ENCODE measurements at regions not wholly inside any gene's neighbourhood (a gene's known extent, or its start where the extent isn't known, plus 50 kb on each side); places are given as distances from the start of the nearest gene placed in this dataset.
A peak's percentile ranks its signal among the peaks of the same experiment; 100 is the strongest.

- DNase-seq (no peak), ATAC-seq (no peak)
- Histone ChIP-seq H3K4me1 (no peaks in the 10 kb centered on the region), H3K27me3 (no peaks in the 10 kb centered on the region), H3K9me3 (no peaks in the 10 kb centered on the region), H3K36me3 (no peaks in the 10 kb centered on the region), H3K4me3 (no peak overlapping the region), H3K27ac (no peak overlapping the region)
- intact Hi-C loops (cut with DNase I): no loop called here
- TF ChIP-seq, protein P1, sequence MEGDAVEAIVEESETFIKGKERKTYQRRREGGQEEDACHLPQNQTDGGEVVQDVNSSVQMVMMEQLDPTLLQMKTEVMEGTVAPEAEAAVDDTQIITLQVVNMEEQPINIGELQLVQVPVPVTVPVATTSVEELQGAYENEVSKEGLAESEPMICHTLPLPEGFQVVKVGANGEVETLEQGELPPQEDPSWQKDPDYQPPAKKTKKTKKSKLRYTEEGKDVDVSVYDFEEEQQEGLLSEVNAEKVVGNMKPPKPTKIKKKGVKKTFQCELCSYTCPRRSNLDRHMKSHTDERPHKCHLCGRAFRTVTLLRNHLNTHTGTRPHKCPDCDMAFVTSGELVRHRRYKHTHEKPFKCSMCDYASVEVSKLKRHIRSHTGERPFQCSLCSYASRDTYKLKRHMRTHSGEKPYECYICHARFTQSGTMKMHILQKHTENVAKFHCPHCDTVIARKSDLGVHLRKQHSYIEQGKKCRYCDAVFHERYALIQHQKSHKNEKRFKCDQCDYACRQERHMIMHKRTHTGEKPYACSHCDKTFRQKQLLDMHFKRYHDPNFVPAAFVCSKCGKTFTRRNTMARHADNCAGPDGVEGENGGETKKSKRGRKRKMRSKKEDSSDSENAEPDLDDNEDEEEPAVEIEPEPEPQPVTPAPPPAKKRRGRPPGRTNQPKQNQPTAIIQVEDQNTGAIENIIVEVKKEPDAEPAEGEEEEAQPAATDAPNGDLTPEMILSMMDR (IDR thresholded peaks at IDR 0.05): no peak
Measured at GRCh38 chr4:30460818-30461217, 259.4 kb upstream of the PCDH7 start.

- Histone ChIP-seq H3K4me1 (no peaks in the 10 kb centered on the region), H3K4me3 (no peak overlapping the region), H3K36me3 (no peaks in the 10 kb centered on the region), H3K27me3 (no peaks in the 10 kb centered on the region), H3K9me3 (no peaks in the 10 kb centered on the region), H3K27ac (no peak overlapping the region)
- TF ChIP-seq, protein P1 (IDR thresholded peaks at IDR 0.05): no peak
- DNase-seq (no peak), ATAC-seq (no peak)
- intact Hi-C loops (cut with DNase I): no loop called here
Measured at GRCh38 chr4:30461218-30461617, 259.0 kb upstream of the PCDH7 start.

DNA sequence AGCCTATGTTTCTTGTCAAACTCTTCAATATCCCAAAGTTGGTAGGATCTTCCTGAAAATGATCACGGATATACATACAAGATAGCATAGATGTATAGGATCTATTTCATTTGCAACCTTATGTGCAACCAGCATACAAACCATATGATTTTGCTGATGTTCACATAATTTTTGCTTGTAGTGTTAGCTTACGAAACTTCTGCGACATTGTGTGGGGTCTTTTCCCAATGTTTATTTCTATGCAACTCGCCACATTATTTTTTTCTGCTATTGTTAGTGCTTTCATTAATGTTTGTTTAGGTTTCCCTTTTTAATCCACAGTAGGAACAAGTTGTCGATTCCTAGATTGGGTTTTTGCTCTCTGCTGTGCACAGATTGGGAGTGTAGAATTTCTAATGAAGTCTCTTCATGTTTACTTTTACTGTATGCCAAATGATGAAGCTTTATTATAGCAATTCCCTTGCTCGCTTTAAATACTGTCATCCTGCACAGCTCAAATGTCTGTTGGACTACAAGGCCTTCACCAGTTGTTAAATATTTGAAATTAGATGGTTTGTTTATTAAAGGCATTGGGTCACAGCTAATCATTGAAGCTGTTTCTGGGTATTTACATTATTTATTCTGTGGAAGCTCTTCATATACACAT, 257.6 kb upstream of the PCDH7 start:
- ATAC-seq: no peak
- DNase-seq: peak in 2 of 4 donors; percentile 40 to 54
- TF ChIP-seq, protein P1 (IDR thresholded peaks at IDR 0.05): no peak

GRCh38 chr4:30471861-30472260, 248.3 kb upstream of the PCDH7 start:
- Histone ChIP-seq H3K9me3 (no peaks in the 10 kb centered on the region), H3K27ac (no peak overlapping the region), H3K4me3 (no peak overlapping the region), H3K27me3 (no peaks in the 10 kb centered on the region), H3K36me3 (no peaks in the 10 kb centered on the region), H3K4me1 (no peaks in the 10 kb centered on the region)
- ATAC-seq (no peak), DNase-seq (no peak)
- intact Hi-C loops (cut with DNase I): no loop called here
- TF ChIP-seq, protein P1 (IDR thresholded peaks at IDR 0.05): no peak

More for the DNA sequence above, 257.6 kb upstream of the PCDH7 start:
- H3K27ac ChIP-seq: no peak overlapping the region
- no peaks in the 10 kb centered on the region for H3K4me1 ChIP-seq
- H3K4me3 ChIP-seq: no peak overlapping the region
- intact Hi-C loops (cut with DNase I): no loop called here
- no peaks in the 10 kb centered on the region for H3K9me3 ChIP-seq
- no peaks in the 10 kb centered on the region for H3K36me3 ChIP-seq
- H3K27me3 ChIP-seq: no peaks in the 10 kb centered on the region

DNA sequence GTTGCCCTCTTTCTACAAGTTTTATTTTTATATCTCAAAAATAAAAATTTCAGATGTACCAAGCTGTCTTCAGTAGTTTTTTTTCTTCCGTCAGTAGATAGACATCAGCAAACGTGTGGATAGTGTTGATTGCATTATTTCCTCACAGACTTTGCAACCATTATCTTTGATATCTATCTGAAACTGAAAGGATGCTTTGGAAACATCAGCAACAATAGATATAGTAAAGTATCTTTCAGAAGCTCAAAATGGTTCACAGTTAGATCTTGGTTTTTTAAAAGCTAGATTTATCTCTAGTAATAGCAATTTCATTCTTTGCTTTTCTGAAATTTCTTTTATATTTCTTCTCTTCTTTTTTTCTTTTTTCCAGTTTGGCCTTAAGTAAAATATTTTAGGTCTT, 246.9 kb upstream of the PCDH7 start:
- TF ChIP-seq, protein P1 (IDR thresholded peaks at IDR 0.05): no peak
- intact Hi-C loops (cut with DNase I): no loop called here
- ATAC-seq (no peak), DNase-seq (no peak)
- Histone ChIP-seq H3K9me3 (no peaks in the 10 kb centered on the region), H3K36me3 (no peaks in the 10 kb centered on the region), H3K4me1 (no peaks in the 10 kb centered on the region), H3K27me3 (no peaks in the 10 kb centered on the region), H3K4me3 (no peak overlapping the region), H3K27ac (no peak overlapping the region)
